Fibroblast of skin of abdomen (primary cell): ENCODE measurements at regions not wholly inside any gene's neighbourhood (a gene's known extent, or its start where the extent isn't known, plus 50 kb on each side); places are given as distances from the start of the nearest gene placed in this dataset.
A peak's percentile ranks its signal among the peaks of the same experiment; 100 is the strongest.

Source experiments
- DNase-seq: peaks from one replicate; pipeline ENCODE4 v3.0.0-alpha.2; 2013

DNA sequence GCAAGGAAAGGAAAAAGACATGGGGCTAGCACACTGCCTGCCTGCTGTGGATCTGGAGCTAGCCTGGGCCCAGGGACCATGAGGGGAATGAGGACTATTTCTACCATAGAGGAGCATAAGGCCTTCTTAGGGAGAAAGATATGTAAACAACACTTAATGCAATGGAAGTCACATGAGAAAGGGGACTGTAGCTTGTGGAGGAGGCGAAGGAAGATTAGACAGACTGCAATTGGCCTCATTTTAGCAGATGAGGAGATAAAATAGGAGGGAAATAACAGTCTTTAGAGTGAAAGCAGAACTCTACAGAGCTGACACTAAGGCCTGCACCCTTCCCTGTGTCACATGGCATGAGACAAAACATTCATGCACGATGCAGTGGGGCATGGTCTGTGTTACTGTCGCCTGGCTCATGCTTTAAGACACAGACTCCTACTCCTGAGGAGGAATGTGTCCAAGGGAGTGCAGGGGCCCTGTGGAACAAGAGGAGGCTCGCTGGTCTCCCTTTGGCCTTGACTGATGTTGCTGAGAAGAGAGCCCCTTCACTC is 829.3 kb upstream of the IGFBP3 start:
- no peak for DNase-seq

DNA sequence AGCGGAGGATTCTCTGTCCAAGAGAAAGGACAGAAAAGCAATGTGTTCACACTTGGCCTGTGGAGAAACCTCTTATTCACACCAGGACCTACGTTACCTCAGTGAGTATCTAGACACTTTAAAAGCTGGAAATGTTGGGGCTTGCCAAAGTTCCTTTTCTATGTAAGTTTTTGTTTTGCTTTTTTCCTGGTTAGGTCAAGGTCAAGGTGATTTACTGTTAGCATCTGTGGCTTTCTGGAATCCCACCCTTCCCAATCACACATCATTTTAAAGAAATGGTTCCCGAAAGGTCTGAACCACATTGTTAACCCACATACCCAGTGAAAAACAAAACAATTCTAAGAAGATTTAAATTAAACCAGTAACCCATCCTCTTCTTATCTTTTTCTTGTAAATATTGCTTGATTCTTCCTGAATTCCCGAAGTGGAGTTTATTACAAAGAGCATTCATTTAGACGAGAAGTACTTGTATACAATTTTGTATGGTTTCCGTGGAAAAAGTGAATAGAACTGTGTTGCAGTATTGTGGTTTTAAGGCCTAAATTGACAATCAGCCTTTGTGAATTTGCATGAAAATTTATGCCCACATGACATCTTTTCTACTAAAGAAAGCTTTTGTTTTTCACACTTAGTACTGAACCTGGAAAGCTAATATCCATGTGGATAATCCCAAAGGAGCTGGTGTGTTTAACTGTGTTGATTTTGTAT is 827.0 kb upstream of the IGFBP3 start:
- DNase-seq = no peak

GRCh38 chr7:46746695-46747687 is 825.9 kb upstream of the IGFBP3 start:
- no peak for DNase-seq

GRCh38 chr7:46745707-46746090 is 824.6 kb upstream of the IGFBP3 start:
- no peak for DNase-seq

GRCh38 chr7:46744957-46745706 is 824.1 kb upstream of the IGFBP3 start:
- DNase-seq = peak; percentile 50

DNA sequence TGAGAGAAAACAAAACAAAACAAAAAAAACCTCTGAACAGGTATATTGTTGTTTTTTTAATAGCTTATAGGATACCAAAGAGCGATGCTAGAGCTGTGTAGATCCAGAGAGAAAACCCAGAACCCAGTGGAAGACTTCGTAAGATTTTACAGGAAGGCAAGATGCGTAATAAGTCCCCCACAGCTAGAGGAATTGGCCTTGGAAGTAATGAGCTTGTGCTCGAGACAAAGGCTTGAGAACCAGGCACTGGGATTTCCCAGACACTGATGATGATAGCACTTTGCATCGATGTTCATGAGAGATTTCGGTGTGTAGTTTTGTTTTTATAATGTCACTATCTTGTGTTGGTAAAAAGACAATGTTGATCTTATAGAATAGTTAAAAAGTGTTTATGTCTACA is 821.5 kb upstream of the IGFBP3 start:
- no peak for DNase-seq

GRCh38 chr7:46741938-46742540 is 821.0 kb upstream of the IGFBP3 start:
- DNase-seq = peak; percentile 69

DNA sequence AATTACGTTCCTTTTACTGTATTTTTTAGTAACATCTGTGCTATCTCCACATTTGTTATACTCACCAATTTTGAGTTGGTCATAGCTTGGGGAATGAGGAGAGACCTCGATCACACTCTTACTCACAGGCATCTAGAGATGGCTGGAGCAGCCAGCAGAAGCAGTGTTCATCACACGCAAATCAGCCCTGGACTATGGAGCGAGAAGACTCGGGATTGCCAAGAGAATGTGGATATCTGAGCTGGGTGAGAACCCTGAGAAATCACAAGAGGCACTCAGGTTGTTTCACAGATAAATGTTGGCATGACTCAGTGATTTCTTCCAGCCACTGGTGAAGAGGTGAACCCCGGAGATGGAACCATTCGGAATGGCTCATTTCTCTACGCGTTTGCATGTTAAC is 820.1 kb upstream of the IGFBP3 start:
- no peak for DNase-seq

DNA sequence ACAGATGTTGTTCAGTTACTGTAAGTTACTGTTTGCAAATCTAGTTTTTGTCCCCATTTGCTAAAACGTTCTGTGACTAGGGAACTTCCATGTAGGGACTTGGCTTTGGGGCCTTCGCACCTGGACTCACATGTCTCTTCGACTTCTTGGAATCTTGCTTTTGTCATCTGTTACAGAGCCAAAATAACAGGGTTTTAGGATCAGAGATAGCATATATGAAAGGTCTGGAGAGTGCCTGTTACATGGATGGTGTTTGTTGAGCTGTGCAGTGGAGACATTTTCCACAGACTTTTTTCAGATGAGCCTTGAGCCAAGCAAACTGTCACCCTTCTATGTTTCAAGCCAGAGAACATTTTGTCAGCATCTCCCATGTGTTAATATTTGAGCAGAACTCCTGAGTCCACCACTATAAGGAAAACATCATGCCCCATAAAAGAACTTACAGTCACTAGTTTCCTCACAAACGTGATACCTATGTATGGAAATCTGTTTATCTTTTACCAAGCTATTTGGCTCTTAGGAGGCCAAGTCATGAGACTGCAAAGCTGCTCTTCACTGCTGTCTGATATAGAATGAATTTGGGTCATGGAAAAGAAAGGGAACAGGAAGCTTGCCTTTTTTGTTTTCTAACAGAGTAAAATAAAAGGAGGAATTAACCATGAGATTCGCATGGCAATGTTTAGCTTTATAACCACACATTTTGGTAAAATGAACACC is 818.6 kb upstream of the IGFBP3 start:
- DNase-seq = no peak

DNA sequence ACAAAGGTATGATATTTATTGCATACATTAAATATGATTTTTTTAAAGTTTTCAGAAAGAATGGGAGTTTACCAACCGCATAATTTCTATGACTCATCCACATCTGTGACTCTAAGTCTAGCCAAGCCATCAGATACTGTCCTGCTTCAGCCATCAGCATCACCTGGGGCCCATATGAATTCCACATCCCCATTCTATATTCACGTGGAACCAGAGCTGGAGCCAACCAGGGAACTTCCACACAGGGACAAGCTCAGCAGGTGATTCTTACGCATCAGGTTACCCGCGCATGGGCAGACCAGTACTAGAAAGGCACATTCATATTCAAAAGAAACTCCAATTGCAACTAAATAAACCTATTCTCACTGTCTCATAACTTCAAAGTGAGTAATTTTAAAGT is 817.7 kb upstream of the IGFBP3 start:
- DNase-seq = peak; percentile 20

DNA sequence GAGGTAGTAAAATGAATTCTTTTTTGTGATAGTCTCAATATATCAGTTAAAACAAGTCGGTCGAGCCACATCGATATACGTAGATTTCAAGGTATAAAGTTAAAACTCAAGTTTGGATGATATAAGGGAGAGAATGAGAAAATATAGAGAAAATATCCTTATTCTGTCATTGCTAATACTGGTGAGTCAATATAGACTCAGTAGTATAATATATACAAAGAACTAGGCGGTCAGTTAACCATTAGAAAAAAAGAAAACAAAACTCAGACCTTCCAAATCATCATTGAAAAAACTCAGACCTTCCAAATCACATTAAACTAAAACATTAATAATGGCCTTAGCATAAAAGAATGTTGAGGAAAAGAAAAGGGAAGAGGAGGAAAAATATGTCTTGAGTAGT is 817.1 kb upstream of the IGFBP3 start:
- no peak for DNase-seq

- peak; percentile 25 for DNase-seq
These were observed 804.8 kb upstream of the IGFBP3 start for GRCh38 chr7:46725838-46726237.

- DNase-seq = no peak
These were observed 804.1 kb upstream of the IGFBP3 start for GRCh38 chr7:46725136-46725535.

GRCh38 chr7:46723742-46724141 is 802.7 kb upstream of the IGFBP3 start:
- no peak for DNase-seq

- no peak for DNase-seq
These were observed 801.9 kb upstream of the IGFBP3 start for GRCh38 chr7:46723003-46723402.

DNA sequence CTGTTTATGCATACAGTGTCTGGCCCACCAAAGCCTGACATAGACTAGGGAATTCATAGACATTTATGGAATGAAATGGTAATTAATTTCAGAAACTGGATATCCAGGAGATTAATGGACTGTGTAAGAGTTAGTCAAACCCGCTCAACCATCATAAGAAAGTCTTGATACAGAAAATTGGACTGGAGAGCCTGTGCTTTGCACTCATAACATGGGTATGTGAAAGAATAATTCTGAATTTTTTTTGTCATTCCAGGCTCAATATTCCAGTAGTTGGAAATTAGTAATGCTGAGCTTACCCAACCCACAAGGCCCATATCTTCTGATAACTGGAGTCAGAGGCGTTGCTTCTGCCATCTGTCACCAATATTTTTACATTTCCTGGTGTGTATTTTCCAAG is 799.7 kb upstream of the IGFBP3 start:
- peak; percentile 28 for DNase-seq

- no peak for DNase-seq
These were observed 798.5 kb upstream of the IGFBP3 start for GRCh38 chr7:46719616-46720015.

- DNase-seq = no peak
These were observed 795.9 kb upstream of the IGFBP3 start for GRCh38 chr7:46716926-46717325.

GRCh38 chr7:46715579-46715978 is 794.5 kb upstream of the IGFBP3 start:
- no peak for DNase-seq

- no peak for DNase-seq
These were observed 793.8 kb upstream of the IGFBP3 start for GRCh38 chr7:46714904-46715303.

GRCh38 chr7:46713868-46714596 is 793.0 kb upstream of the IGFBP3 start:
- DNase-seq = no peak
